ENCODE measurements at regions not wholly inside any gene's neighbourhood (a gene's known extent, or its start where the extent isn't known, plus 50 kb on each side); places are given as distances from the start of the nearest gene placed in this dataset.

- H3K36me3 ChIP-seq = no peaks in the 10 kb centered on the region
- H3K27ac ChIP-seq = no peak overlapping the region
- in situ Hi-C loops (cut with MboI; ENCODE audit: low sequenced_read_pairs in 4 of 4) (no loop called here), intact Hi-C loops (cut with DNase I; ENCODE audit: low total_unique reads) (no loop called here)
- DNase-seq (no peak), ATAC-seq (no peak)
- TF ChIP-seq POLR2A (IDR thresholded peaks at IDR 0.05) = no peak
- TF ChIP-seq CTCF (IDR thresholded peaks at IDR 0.05 in 4 of 5, conservative IDR thresholded peaks at IDR 0.05 in 1 of 5) = no peak
- no peaks in the 10 kb centered on the region for H3K27me3 ChIP-seq
- H3K4me1 ChIP-seq = no peaks in the 10 kb centered on the region
- no peak overlapping the region for H3K4me3 ChIP-seq
- no peaks in the 10 kb centered on the region for H3K9me3 ChIP-seq
Observed at GRCh38 chr4:126859314-126859713, 773.4 kb upstream of the INTU start.

- Histone ChIP-seq H3K4me3 (no peak overlapping the region), H3K27me3 (no peaks in the 10 kb centered on the region), H3K36me3 (no peaks in the 10 kb centered on the region), H3K27ac (no peak overlapping the region), H3K9me3 (no peaks in the 10 kb centered on the region), H3K4me1 (no peaks in the 10 kb centered on the region)
- ATAC-seq (no peak), DNase-seq (no peak)
- TF ChIP-seq CTCF (IDR thresholded peaks at IDR 0.05 in 4 of 5, conservative IDR thresholded peaks at IDR 0.05 in 1 of 5) (no peak), POLR2A (IDR thresholded peaks at IDR 0.05) (no peak)
- in situ Hi-C loops (cut with MboI; ENCODE audit: low sequenced_read_pairs in 4 of 4) (no loop called here), intact Hi-C loops (cut with DNase I; ENCODE audit: low total_unique reads) (no loop called here)
Observed at GRCh38 chr4:126859872-126860271, 772.9 kb upstream of the INTU start.

- intact Hi-C loops (cut with DNase I; ENCODE audit: low total_unique reads) (no loop called here), in situ Hi-C loops (cut with MboI; ENCODE audit: low sequenced_read_pairs in 4 of 4) (no loop called here)
- Histone ChIP-seq H3K36me3 (no peaks in the 10 kb centered on the region), H3K9me3 (no peaks in the 10 kb centered on the region), H3K27ac (no peak overlapping the region), H3K4me3 (no peak overlapping the region), H3K4me1 (no peaks in the 10 kb centered on the region), H3K27me3 (no peaks in the 10 kb centered on the region)
- TF ChIP-seq CTCF (IDR thresholded peaks at IDR 0.05 in 4 of 5, conservative IDR thresholded peaks at IDR 0.05 in 1 of 5) = no peak
- TF ChIP-seq POLR2A (IDR thresholded peaks at IDR 0.05) = no peak
- no peak for ATAC-seq
- DNase-seq = no peak
Observed at GRCh38 chr4:126860308-126860707, 772.4 kb upstream of the INTU start.

- no peaks in the 10 kb centered on the region for H3K27me3 ChIP-seq
- H3K36me3 ChIP-seq = no peaks in the 10 kb centered on the region
- no peak for TF ChIP-seq POLR2A (IDR thresholded peaks at IDR 0.05)
- TF ChIP-seq CTCF (IDR thresholded peaks at IDR 0.05 in 4 of 5, conservative IDR thresholded peaks at IDR 0.05 in 1 of 5) = no peak
- DNase-seq (no peak), ATAC-seq (no peak)
- intact Hi-C loops (cut with DNase I; ENCODE audit: low total_unique reads) = no loop called here
- H3K4me3 ChIP-seq = no peak overlapping the region
- no peak overlapping the region for H3K27ac ChIP-seq
- H3K4me1 ChIP-seq = no peaks in the 10 kb centered on the region
- in situ Hi-C loops (cut with MboI; ENCODE audit: low sequenced_read_pairs in 4 of 4) = no loop called here
- no peaks in the 10 kb centered on the region for H3K9me3 ChIP-seq
Observed at GRCh38 chr4:126869967-126870366, 762.8 kb upstream of the INTU start.

- no peak overlapping the region for H3K27ac ChIP-seq
- intact Hi-C loops (cut with DNase I; ENCODE audit: low total_unique reads) (no loop called here), in situ Hi-C loops (cut with MboI; ENCODE audit: low sequenced_read_pairs in 4 of 4) (no loop called here)
- no peaks in the 10 kb centered on the region for H3K36me3 ChIP-seq
- no peaks in the 10 kb centered on the region for H3K27me3 ChIP-seq
- no peaks in the 10 kb centered on the region for H3K9me3 ChIP-seq
- ATAC-seq = no peak
- H3K4me3 ChIP-seq = no peak overlapping the region
- H3K4me1 ChIP-seq = no peaks in the 10 kb centered on the region
- TF ChIP-seq CTCF (IDR thresholded peaks at IDR 0.05 in 4 of 5, conservative IDR thresholded peaks at IDR 0.05 in 1 of 5) = no peak
- no peak for TF ChIP-seq POLR2A (IDR thresholded peaks at IDR 0.05)
- no peak for DNase-seq
Observed at GRCh38 chr4:126871810-126872209, 760.9 kb upstream of the INTU start.
